NB4 (cell line): ENCODE measurements at regions not wholly inside any gene's neighbourhood (a gene's known extent, or its start where the extent isn't known, plus 50 kb on each side); places are given as distances from the start of the nearest gene placed in this dataset.

Experiments used
- DNase-seq: peaks from one replicate; pipeline ENCODE4 v3.0.0; 2010; ENCODE audit warnings: low read depth
- H3K4me3 ChIP-seq: one replicate; pipeline ENCODE4 v1.5.1; 2011; ENCODE audit warnings: mild to moderate bottlenecking, low read depth, low read length, moderate library complexity
- MYC ChIP-seq: IDR thresholded peaks from 2 replicates; pipeline ENCODE4 v1.6.1; 2011; ENCODE audit warnings: low read depth, low read length
- POLR2A ChIP-seq: IDR thresholded peaks from 2 replicates; pipeline ENCODE4 v1.6.1; 2011; ENCODE audit warnings: mild to moderate bottlenecking; ENCODE audit not compliant: insufficient read length; ENCODE audit errors: extremely low read depth
- TF ChIP-seq, protein P1 (sequence below): IDR thresholded peaks from one replicate; pipeline ENCODE4 v1.5.1; 2012; ENCODE audit warnings: low read depth, low read length
- TF ChIP-seq, protein P2 (sequence below): IDR thresholded peaks from 2 replicates; pipeline ENCODE4 v1.6.1; 2011; ENCODE audit warnings: low read depth, low read length

DNA sequence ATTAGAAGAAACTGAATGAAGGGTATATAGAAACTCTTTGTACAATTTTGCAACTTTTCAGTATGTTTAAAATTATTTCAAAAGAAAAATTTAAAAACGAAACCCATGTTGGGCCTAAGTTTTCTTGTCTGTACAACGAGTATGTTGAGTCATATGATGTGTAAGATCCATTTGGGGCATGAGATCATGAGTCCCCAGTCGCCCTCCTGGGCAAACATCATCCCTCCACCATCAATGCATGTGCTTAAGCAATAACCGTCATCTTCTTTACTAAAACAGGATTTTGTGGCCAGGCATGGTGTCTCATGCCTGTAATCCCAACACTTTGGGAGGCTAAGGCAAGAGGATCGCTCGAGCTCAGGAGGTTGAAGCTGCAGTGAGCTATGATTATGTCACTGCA is 54.2 kb upstream of the CDCA7L start:
- no peak for TF ChIP-seq MYC
- no peak for TF ChIP-seq POLR2A
- TF ChIP-seq, protein P1, sequence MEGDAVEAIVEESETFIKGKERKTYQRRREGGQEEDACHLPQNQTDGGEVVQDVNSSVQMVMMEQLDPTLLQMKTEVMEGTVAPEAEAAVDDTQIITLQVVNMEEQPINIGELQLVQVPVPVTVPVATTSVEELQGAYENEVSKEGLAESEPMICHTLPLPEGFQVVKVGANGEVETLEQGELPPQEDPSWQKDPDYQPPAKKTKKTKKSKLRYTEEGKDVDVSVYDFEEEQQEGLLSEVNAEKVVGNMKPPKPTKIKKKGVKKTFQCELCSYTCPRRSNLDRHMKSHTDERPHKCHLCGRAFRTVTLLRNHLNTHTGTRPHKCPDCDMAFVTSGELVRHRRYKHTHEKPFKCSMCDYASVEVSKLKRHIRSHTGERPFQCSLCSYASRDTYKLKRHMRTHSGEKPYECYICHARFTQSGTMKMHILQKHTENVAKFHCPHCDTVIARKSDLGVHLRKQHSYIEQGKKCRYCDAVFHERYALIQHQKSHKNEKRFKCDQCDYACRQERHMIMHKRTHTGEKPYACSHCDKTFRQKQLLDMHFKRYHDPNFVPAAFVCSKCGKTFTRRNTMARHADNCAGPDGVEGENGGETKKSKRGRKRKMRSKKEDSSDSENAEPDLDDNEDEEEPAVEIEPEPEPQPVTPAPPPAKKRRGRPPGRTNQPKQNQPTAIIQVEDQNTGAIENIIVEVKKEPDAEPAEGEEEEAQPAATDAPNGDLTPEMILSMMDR: no peak
- TF ChIP-seq, protein P2, sequence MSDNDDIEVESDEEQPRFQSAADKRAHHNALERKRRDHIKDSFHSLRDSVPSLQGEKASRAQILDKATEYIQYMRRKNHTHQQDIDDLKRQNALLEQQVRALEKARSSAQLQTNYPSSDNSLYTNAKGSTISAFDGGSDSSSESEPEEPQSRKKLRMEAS: no peak
- H3K4me3 ChIP-seq: no peak overlapping the region
- DNase-seq: peak; percentile 20

DNA sequence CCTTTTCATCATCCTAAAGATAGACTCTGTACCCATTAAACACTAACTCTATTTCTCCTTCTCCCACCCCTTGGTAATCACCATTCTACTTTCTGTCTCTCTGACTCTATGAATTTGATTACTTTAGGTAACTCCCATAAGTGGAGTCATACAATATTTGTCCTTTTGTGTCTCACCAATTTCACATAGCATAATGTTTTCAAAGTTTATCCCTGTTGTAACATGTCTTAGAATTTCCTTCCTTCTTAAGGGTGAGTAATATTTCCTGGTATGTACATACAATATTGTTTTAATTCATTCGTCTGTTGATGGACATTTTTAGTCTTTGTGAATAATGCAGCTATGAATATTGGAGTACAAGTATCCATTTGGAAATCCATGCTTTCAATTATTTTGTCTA is 50.9 kb upstream of the CDCA7L start:
- DNase-seq: no peak
- TF ChIP-seq, protein P1: no peak
- TF ChIP-seq, protein P2: no peak
- TF ChIP-seq MYC: no peak
- TF ChIP-seq POLR2A: no peak
- H3K4me3 ChIP-seq: no peak overlapping the region
